NCI-H2081 (cell line): ENCODE measurements at regions not wholly inside any gene's neighbourhood (a gene's known extent, or its start where the extent isn't known, plus 50 kb on each side); places are given as distances from the start of the nearest gene placed in this dataset.

Source experiments
- DNase-seq, 2 experiments: peaks; one replicate each; lab custom pipeline; 2025; lab: John Stamatoyannopoulos, UW

DNA sequence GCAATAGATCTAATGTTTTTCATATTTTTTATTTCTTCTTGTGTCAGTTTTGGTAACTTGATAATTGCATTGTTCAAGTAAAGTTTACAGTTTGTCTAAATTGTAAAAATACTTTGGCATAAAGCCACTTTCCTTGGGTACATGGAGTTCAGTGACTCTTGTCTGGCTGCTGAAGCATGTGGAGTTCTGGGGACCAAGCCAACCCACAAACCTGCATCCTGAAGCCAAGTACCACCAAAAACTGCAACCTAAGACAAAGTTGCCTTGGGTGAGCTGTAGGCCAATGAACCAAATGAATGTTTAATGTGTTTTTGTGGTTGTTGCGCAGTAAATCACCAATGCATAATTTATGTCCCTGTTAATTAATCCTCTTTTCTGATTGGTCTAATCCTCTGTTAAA lies 872.6 kb downstream of the BCL11A start:
- DNase-seq: no peak

DNA sequence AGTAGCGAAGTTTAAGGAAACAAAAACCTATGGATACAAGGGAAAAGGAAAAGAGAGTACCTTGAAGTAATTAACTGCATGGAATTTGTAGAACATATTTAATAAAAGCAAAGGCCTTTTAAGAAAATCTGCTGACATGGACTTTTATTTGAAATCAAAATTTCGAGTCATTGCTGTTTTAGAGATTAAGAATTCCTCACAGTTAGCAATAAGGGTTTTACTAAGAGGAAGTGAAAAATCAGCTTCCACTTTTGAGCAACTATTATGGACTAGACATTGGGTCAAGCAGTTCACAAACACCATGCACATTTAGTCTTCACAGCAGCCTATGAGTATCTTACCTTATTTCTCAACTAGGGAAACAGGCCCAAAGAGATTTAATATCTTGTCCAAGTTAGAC lies 876.3 kb downstream of the BCL11A start:
- DNase-seq: no peak

DNA sequence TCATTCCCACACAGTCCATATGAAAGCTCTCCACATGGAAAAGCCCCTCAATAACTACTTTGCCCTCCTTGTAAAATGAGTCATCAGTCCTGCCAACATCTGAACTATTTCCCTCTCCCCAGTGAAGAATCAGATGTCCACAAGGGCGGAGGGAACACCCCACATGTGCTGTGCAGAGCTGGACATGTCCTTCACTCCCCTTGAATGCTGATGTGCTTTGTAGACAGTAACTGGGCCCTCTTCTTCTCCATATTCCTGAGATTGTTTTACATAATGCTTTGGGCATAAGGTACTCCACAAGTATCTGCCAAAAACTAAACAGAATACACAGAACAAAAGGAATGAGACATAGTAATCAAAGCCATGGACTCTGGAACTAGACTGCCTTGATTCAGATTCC lies 879.4 kb downstream of the BCL11A start:
- no peak for DNase-seq

DNA sequence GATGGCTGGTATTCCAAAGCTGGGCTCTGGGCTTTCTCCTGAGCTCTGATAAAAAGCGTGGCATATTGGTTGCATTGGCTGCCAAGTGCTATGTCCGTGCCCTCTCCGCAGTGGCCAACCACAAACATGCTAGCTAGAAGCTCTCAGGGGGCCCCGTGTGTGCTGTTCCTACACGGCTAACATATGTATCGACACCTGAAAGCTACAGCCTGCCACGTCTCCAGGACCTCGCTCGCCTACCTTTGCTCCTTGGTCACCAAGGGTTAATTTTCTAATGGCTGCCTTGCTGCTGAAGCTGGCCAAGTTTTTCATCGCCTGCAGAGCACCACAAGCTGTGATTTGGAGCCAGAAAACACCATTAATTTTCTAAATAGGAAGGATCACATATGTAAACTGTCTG lies 888.4 kb downstream of the BCL11A start:
- DNase-seq: peak; percentile 45 to 72

DNA sequence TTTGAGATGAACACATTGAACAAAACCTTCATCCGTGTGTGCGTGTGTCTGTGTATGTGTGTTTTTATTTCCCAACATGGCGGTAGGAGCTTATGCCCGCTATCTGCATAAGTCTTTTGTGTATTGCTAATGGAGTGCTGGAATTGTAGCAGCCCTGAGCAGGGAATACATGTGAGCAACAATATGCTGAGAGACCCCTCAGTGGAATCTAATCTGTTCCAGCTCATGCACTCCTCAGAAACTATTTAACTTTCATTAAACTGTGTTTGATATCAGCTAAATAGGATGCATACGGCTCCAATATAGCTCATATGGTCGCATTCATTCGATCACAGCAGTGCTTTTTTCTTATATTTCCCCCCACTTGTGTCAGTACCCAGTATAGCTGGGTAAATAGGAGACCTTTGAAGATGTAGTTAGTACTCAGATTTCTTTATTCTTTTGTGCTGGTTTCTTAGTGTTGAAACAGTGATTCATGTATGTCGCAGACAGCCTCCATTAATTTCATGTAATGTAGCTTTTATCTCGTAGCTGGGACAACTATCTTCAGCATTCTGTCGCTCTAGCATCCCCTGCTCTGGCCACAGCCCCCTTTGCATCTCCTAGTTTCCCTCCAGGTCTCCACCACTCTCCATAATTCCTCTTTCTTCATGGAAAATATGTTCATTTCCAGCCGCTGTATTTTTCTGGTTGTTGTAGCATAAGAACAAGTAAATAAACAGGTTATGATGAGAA lies 891.2 kb downstream of the BCL11A start:
- DNase-seq: no peak

DNA sequence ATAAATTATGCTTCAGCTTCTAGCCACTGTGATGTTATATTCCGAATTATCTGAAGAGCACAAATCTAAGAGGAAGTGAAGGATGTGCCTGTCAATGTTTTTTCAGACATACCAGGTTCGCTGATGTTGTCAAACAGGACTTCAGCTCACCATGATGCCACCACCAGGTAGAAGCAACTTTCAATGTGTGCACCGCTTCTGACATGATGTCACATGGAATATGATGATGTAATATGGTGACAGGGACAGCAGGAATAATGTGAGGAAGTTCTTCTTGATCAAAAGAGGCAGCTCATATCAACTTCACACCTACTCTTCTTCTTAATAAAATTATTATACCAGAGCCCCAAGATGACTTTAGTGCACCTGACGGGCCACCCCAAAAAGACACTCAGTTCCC lies 893.2 kb downstream of the BCL11A start:
- no peak for DNase-seq

DNA sequence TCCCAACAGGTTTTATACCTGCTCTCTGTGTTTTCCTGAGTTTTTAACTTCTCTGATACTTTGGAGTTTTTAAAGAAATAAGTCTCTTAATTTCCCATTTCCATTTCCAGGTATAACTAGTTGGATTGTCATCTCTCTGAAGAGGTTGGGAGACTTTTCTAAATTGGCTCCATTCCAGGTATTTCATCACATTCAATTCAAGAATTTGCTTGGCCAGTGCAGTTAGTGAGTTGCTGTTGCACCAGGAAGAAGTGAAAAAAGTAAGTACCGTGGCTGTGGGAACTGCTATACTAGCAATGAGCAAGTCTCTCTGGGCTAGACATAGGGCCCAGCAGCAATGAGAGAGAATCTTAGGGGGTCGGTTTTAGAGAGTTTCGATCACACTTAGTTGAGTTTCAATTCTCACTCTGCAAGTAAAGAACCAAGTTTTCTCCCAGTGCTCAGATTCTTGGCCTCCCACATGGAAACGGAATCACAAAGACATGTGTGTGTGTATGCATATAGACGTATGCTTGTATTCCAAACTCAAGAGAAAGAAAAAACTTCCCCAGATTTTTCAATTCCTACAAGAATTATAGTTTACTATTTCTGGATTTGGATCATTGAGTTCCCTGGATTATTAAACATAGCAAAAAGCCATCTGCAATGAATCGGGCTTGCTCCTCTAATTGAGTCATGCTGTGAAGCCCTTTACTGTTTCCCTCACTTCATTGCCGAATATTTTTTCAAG lies 894.4 kb downstream of the BCL11A start:
- no peak for DNase-seq

DNA sequence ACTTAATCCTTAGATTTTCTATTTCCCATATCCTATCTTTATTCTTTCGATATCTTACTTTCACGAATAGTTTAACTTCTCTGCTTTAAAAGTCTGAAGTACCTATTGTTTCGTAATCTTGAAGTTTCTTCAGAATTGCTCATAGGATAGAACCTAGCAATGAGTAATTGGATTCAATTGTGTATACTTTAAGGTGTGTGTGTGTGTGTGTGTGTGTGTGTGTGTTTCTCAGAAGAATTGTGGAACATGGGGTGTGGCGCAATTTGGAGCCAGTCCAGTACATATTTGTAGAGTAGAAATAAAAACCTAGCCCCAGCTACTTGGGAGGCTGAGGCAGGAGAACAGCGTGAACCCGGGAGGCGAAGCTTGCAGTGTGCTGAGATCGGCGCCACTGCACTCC lies 897.6 kb downstream of the BCL11A start:
- DNase-seq: no peak

DNA sequence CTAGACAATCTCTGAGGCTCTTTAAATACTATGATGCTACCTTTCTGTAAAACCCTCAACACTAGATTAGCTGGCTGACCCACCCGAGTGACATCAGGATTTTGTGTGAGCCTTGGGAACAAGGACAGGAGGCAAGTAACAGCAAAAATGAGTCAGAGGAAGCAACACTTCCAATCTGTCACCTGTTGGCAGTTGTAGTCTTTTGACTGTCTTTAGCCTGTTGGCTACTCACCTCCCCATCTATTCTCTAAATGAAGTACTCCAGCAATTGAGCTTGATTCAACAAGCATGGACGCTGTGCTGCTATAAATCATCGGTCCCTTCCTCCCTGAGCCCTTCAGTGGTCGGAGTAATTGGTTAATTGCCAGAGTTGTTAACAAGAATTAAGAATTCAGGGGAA lies 898.7 kb downstream of the BCL11A start:
- no peak for DNase-seq

DNA sequence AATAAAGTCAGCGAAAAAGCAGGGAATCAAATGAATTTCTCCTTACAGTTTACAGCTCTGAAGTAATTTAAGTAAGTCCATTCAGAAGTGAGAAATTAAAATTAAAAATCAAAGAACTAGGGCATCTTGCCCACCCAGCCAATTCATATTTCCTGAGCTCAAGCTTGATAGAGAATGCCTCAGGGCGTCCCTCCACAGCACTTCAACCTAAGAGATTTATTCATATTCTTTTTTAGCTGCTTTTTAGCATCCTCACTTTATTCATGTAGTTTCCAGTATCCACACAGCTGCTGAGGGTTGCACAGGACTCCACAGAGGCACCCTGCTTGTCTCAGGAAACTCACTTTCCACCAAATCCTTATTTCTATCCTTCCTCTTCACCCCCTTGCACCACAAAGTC lies 900.3 kb downstream of the BCL11A start:
- DNase-seq: no peak

DNA sequence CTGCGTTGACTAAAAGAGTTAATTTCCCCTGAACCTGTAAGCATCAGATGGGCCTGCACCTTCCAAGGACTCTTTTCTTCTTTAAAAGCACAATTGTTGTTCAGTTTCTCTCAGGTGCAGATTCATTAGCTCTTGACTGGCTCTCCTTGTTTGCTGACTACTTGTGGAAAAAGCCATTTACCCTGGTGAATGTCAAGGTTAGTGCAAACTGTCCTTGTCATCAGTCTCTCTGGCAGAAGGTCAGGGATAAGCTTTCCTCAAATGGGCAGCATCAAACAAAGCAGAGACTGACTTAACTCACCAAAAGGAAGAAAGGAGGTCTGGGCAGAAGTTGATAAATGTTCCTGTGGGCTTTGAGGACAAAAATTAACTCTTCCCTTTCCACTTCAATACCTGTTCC lies 922.7 kb downstream of the BCL11A start:
- no peak for DNase-seq

DNA sequence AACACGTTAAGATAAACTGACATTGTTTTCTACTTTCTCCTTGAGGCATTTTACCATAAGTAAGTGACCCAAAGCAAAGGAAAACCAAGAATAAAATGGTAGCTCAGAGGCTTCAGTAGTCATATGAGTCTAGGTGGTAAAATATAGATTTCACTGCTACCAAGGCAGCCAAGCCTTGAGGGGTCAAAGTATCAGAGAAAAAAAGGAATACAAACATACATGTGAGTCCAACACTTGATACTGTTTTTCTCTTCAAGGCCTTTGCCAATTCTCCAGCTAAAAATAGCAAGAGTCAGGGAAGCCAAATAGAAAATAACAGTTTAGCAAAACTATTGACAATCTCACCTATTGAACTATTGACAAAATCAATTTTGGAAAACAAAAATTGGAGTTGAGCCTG lies 925.9 kb downstream of the BCL11A start:
- DNase-seq: no peak

DNA sequence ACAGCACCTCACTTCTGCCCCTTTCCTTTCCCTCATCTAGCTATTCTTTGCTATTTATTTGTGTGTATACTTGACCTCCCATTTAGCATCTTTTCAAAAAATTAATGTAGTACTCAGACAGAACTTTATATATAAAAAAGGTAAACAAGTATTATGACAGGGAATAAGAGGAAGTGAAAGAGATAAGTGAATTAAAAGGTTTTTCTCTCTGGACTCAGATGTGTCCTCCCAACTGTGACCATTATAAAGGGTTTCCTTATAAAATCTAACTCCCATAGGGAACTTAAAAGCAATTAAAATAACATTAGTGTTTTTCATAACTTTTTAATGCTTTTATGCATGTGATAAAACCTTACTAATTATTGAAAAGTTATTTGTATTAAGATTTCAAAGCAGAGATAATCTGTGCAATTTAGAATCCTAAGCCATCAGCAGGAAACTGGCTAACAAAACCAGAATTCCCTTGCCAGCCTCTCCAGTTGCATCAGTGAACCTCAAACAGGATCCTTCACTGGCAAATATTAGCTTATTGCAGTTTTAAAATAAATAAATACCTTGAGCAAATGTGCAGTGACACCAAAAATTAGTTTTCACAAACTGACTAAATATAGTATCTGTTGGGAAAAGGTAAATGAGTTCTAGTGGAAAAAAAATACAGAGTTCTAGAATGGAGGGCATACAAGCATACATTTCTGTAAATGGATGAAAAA lies 930.7 kb downstream of the BCL11A start:
- DNase-seq: no peak

DNA sequence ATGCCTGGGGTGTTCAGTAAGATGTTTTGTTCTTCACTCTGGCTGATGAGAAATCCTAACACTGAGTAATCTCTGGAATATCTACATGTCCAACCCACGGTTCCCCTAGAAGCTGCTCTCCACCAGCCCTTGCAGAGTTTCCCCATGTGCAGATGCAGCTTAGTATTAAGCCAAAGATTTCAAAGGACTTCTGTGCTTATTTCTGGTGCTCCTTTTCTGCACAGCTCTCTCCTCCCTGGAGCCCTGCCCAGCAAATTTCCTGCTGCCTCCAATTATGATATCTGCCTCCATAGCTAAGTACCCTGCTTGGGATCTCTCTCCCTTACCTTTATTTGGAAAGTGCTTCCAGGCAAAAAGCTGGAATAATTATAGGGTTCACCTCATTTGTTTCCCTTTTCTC lies 949.3 kb downstream of the BCL11A start:
- peak in 1 of 2 experiments; percentile 20 for DNase-seq

DNA sequence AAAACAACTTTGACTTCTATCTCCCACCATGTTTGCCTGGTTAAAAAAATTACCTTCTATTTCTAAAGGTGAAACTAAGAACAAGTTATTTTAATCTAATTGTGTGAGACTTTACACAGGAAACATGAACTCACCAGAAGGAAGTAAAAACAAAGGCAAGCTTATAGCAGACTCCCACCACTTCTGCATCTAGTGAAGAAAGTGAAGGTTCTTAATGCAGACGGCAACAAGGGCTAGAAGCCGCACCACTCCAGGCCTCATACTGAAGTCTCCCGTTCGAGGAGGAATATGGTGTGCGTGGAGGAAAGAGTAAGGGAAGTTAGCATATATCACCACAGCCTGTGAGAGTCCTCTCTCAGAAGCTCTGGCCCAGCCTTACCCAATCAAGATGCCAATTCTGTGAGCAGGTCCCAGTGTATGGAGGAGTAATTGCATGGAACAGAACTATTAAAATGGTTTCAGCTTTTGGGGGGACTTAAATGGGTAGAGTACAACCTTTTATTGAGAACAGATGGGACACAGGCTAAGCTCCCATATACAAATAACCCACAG lies 958.7 kb downstream of the BCL11A start:
- no peak for DNase-seq

DNA sequence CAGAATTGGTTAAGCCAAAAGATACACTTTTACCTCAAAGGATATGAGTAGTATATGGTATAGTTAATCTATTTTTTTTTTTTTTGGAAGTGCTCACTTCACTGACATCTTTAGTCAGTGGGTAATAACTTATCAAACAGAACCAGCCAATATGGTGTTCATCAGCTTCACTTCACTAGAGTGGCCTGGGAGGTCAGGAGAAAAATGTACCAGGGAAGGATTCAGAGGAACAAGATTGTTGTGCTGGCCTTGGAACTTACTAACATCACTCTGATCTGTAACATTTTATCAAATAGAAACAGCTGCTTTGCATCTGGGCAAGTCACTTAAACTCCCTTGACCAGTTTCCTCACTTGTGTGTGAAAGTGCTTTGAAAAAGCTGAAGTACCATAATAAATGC lies 962.7 kb downstream of the BCL11A start:
- DNase-seq: no peak

DNA sequence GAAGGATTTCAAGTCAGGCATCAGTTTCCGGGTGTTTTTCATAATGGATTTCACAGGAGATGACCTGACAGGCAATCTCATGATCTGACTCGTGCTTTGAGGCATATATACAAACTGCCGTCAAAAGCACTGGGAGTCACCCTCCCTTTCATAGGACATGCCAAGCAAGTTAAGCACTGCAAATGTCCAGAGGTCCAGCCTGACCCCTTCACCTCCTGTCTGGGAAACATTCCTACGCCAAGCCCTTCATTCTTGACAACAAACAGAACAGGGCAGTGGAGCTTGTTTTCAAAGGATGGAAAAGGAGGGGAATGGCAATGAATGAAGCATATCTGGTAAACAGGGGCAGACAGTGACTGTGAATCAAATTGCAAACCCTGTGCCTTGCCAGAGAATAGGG lies 963.6 kb downstream of the BCL11A start:
- DNase-seq: no peak

DNA sequence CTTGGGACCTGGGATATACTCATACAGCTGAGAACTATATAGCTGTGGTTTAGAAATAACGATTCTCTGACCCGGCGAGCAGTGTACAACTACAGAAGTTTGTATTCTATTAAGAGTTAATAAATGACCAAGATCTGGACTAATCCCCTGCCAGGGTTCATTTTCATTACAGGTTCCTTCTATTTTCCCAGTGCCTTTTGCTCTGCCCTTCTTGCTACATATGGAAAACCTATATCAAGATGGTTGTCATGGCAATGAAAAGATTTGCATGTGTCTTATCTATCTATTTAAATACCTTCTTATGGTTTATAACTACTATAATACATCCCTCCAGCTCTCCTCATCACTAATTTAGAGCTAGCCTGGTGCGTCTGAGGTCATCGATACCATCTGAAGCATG lies 965.2 kb downstream of the BCL11A start:
- DNase-seq: no peak

DNA sequence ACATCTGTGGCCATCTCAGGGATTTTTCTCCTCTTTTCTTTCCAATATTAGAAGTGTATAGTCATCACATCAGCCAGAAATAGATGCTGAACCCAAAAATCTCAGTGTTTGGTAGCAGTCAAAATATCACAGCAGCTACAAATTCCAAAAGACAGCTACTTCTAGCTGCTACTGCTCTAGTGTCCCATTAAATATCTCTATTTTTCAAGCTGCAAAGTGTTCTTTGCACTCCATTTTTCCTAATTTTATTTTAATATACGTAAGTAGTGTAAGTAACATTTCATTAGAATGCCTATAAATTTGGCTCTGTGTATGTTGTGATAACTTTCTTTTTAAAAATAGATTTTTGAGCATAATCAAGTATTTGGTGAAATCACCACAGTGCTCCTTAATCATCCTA lies 967.3 kb downstream of the BCL11A start:
- no peak for DNase-seq

DNA sequence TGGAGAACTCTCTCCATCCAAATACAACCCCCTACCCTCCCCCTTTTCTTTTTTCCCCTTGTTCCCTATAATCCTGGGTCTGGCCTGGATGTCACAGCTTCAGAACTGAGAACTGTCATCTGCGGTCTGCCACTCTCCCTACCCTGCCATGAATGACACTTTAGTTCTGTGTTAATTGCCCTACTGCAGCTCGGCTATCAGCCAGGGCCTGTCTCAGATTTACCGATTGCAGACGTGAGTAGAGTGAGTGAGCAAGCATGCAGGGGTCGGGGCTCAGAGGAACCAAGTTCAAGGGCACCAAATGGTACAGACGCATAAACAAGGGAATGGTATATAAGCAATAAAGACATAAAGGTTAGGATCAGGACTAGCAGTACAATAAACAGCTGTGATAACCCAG lies 967.8 kb downstream of the BCL11A start:
- no peak for DNase-seq

DNA sequence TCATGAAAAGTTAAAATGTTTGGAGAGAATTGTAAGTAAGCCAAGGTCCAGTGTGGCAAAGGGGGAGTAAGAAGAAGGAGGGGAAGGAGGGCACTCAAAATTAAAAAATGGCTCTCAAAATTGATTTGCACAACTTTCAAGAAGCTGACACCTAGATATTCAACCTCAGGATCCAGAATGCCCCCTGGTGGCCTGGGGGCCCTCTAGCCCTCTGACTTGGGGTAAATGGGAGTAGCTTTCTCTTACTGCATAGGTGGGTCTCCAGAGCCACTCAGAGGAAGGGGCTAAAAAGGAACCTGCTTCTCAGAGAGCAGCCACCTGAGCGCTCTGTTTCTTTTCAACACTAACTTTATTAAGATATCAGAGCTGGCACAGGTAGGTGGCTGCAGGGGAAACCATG lies 968.5 kb downstream of the BCL11A start:
- DNase-seq: peak; percentile 35 to 46

DNA sequence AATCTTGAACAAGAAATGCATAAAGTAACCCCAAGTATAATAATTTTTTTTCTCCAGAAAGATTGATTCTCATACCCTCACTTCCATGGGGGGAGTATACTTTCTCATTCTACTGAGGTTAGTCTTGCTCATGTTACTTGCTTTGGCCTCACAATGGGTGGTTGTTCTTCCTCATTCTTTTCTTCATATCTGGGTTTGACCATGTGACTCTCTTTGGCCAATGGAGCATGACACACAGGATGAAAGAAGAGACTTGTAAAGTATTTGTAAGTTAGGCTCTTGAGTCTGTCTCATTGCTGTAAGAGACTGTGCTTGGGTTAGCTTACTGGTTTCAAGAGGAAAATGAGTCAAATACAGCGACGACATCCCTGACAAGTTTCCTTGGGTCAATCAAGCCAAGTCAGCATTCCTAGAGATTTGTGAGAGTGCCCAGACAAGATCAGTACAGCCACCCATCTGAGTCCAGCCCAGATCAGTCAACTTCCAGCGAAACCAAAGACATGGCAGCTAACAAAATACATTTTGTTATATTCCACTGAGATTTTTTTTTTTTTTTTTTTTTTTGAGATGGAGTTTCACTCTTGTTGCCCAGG lies 970.2 kb downstream of the BCL11A start:
- no peak for DNase-seq

DNA sequence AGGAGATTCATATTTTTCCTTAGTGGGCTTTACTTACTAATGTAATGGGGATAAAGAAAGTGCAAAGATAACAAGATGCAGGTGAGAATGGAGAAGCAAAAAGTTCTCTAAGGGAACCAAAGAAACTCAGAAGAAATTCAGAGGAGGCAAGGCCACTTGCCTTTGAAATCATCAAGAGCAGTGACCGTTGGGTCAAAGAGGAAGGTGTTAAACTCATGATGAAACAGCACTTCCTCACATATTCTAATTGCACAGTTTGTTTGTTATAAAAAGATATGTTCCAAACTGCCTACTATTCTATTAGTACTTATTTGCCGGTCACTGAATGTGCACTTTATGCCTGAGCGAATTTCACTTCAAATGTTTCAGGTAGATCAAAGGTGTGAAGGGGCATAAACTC lies 975.1 kb downstream of the BCL11A start:
- DNase-seq: no peak
